Stimulated activated CD4-positive, alpha-beta T cell treated with anti-CD3 and anti-CD28 coated beads, Interleukin-2, amount 100 ng/mL, for 24 hours (primary cell): ENCODE measurements at regions not wholly inside any gene's neighbourhood (a gene's known extent, or its start where the extent isn't known, plus 50 kb on each side); places are given as distances from the start of the nearest gene placed in this dataset.

Experiments
- DNase-seq, 2 donors: peaks; one replicate each; pipeline ENCODE4 v3.0.0-alpha.2; 2020

GRCh38 chr5:30932273-30933017 lies 261.0 kb upstream of the CDH6 start:
- DNase-seq: no peak

DNA sequence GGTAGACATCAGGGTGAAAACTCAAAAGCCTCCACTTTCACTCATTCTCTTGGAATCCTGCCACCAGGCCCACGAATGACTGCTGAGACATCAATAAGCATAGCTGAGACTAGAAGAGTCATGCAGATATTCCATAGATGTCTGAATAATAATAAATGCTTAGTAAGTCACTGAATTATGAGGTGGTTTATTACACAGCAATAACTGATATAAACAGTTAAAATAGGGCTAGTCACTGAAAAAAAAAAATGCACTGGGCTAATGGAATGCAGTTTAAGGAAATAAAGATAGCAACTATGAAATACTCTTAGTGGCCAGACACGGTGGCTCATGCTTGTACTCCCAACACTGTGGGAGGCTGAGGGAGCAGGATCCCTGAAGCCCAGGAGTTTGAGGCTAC lies 262.8 kb upstream of the CDH6 start:
- DNase-seq: no peak

GRCh38 chr5:30928956-30929355 lies 264.5 kb upstream of the CDH6 start:
- no peak for DNase-seq

DNA sequence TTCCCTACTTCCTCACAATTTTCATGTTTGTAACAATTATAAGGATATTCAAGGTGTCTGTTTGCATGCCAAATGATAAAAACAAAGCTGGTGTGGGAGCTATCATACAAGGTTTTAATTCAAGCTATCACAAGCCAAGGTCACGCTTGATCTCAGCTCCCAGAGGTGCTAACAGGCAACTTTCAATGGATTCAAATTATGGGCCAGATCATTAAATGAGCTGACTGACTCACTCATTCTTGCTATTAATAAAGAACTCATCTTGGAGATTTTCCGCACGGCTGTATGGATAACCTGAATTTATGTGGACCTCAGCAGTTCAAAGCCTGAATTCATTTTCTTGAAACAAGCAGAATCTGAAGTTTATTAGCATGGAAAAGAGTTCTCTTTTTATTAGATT lies 267.3 kb upstream of the CDH6 start:
- DNase-seq: no peak

DNA sequence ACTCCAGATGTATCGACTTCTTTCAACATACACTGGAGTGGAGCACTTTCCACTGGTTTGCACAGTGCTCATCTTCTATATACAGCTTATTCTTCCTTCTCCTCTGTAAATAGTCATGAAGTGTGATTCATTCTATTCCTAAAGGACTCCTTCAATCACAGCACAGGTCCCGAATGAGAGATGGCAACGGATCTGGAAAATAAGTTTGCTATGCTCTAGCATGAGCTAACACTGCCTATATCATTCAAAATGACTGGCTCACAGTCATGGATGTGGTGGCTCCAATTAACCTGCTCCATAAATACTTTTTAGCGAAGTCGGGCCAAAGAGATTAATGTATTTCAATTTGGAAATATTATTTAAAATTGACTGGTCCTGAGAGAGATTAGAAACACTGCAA lies 272.1 kb upstream of the CDH6 start:
- DNase-seq: no peak

DNA sequence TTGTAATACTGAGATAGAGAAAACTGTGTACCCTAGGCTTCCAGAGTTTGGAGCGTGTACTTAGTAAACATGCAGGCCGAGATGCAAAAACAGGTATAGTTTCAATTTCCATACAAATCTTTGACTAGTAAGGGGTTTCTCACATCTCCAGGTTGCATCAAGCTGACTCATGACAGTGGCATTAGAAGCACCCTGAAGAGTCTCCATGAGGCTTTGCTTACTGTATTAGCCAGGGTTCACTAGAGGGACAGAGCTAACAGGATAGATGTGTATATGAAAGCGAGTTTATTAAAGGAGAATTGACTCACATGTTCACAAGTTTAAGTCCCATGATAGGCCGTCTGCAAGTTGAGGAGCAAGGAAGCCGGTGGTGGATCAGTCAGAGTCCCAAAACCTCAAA lies 275.3 kb upstream of the CDH6 start:
- DNase-seq: no peak

DNA sequence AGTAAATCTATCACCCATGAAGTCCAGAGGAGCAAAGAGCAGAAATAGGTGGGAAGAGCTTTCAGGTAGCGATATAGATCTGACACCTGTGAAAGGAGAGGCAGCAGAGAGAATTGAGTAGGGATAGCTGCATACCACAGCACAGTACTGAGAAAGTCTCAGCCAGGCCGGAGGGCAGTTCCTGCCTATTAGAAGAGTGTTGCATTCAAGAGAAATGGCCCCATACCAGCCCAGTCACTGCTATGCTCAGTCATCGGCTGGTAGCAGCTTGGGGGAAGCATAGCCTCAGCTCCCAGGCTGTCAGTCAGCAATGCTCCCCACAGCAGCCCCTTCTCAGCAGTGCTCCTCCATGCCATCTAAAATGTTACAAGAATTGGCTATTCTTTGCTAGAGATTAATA lies 285.1 kb upstream of the CDH6 start:
- DNase-seq: no peak

- no peak for DNase-seq
Measured at GRCh38 chr5:30900367-30900766, 293.1 kb upstream of the CDH6 start.

- no peak for DNase-seq
Measured at GRCh38 chr5:30894811-30895210, 298.7 kb upstream of the CDH6 start.

DNA sequence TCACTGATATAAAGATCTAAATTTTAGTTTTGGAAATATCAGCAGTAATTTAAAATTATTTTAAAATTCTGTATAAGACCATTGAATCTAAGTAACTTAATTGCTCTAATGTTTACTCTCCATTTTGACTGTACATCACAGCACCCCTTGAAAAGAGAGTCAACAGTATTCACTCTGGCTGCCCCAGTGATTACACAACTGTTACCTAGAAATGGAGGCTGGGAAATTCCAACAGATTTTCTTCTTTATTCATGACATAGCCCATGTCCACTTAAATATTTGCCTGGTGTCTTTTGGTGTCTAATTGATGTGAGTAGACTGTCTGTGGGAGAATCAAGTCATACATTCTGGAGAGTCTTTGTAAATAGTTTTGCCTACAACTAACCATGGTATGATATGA lies 301.8 kb upstream of the CDH6 start:
- DNase-seq: no peak

- no peak for DNase-seq
Measured at GRCh38 chr5:30890377-30890776, 303.1 kb upstream of the CDH6 start.

DNA sequence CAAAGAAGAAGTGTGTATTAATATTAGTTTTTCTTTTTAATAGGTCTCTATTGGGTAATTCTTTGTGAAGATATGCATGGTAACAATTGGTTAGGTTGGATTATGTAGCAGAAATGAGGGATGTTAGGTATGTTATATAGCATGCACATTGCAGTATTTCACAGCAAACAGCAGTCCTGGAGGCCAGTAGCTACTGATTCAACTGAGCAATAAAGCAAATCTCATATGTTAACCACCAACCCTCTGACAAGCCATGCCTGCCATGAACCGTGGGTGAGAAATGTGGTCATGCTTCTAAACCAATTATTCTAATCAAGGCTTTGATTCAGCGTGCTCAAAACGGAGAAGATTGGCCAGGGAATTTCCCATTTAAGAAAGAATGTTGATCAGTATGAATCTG lies 313.0 kb upstream of the CDH6 start:
- no peak for DNase-seq

DNA sequence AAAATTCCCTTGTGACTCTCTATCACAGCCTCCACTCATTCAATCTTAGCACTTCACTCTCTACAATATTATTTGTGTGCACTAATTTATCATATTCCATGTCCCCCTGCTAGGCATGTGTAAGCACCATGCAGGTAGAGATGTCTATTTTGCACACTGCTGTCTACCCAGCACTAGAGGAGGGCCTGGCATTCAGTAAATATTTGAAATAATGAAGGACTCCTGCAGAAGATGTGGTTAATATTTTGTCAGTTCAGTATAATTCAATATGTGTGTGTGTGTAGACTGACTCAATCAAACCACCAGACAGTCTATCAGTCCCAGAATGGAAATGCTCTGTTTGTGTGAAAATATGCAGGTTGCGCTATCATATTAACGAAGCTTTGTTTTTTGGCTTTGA lies 313.6 kb upstream of the CDH6 start:
- no peak for DNase-seq

GRCh38 chr5:30878746-30879145 lies 314.7 kb upstream of the CDH6 start:
- no peak for DNase-seq

GRCh38 chr5:30878296-30878695 lies 315.2 kb upstream of the CDH6 start:
- no peak for DNase-seq

DNA sequence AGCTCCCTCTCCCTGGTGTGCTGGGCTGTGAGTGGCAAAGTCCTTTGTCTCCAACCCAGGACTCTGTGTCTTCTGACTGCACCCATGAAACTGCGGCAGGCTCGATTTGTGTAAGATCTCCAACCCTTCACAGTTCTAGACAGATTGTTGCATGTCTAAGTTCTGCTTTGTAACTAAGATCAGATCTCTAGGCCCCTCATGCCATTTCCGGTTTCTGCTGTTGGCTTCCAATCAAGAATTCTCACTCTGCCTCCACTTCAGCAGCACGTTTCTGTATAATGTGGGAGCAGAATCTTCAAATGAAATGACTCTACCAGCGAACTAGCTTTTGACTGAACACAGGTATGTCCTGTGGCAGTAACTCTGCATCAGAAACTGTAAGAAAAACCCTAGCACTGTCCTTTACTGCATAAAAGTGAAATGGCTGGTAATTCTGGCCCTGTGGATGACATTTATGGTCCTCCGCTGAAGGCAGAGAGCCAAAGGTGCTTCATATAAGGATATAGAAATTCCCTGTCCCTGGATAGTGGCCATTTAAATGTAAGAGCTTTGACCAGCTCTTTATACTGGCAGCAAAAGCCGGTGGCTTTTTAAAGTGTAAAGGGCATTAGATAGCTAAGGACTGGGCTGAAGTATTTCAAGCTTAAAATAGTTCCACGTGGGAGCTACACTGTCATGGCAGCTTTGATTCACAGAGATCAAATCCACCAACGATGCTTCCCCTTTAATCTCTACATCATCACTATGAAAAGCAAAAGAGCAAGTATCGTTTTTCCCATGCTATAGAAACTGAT lies 319.0 kb upstream of the CDH6 start:
- DNase-seq: no peak

DNA sequence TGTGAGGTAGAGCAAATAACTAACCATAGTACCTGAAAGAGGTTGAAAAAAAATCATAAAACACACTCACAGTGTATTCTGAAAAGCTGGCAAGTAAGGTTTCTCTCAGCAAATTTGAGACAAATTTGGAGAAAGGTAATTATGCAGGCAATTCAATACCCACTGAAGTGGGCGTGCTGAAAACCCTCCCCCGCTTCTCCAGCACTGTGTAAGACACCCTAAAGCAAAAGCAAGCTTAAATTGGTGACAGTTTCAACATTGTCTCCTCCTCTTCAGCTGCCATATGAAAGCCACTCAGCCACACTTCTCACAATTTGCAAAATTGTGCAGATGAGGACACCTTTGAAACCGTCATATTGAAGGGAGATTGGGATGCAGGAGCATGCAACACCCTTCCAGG lies 322.3 kb upstream of the CDH6 start:
- DNase-seq: no peak

GRCh38 chr5:30867711-30868110 lies 325.8 kb upstream of the CDH6 start:
- DNase-seq: no peak

- DNase-seq: no peak
Measured at GRCh38 chr5:30866142-30866541, 327.3 kb upstream of the CDH6 start.

- DNase-seq: no peak
Measured at GRCh38 chr5:30856242-30856641, 337.2 kb upstream of the CDH6 start.

GRCh38 chr5:30853158-30853557 lies 340.3 kb upstream of the CDH6 start:
- no peak for DNase-seq

DNA sequence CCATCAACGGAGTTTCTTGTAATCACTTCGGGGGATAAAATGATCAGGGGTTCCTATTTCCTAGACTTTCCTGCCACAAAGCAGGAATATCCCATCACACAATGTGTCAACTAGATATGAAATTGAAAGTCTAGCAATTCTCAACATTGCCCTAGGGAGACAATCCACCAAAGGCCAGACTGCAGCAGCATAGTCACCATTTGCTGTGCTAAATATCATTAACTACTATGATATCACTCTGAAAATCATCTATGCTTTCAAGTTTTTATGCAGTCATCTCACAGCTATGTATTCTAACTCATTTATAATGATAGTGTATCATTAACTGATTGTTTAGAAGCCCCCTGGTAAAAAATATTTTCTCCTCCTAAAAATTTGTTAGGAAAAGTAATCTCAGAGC lies 342.6 kb upstream of the CDH6 start:
- no peak for DNase-seq

GRCh38 chr5:30849931-30850710 lies 343.4 kb upstream of the CDH6 start:
- DNase-seq: no peak

- DNase-seq: no peak
Measured at GRCh38 chr5:30846171-30846570, 347.3 kb upstream of the CDH6 start.
